HL-60 (cell line): ENCODE measurements at regions not wholly inside any gene's neighbourhood (a gene's known extent, or its start where the extent isn't known, plus 50 kb on each side); places are given as distances from the start of the nearest gene placed in this dataset.

Source experiments
- POLR2AphosphoS5 ChIP-seq: IDR thresholded peaks from 2 replicates; pipeline ENCODE4 v1.6.1; 2012; ENCODE audit warnings: low read depth
- TF ChIP-seq, protein P1 (sequence below): IDR thresholded peaks from one replicate; pipeline ENCODE4 v1.5.1; 2011; ENCODE audit warnings: low read length, control low read depth, inconsistent platforms; ENCODE audit not compliant: insufficient read depth

DNA sequence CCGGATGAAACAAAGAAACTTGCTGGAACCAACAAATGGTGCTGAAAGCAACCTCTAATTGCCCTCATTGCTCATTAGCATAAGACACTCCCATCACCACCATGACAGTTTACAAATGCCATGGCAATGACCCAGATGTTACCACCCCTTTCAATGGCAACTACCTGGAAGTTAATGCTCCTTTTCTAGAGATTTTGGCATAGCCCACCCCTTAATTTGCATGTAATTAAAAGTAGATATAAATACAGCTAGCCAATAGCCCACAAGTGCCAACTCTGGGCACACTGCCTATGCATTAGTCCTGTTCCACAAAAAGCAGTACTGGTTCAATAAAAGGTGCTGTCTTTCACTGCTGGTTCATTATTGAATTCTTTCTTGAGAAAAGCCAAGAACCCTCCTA, 410.3 kb upstream of the PPP1R2C start:
- TF ChIP-seq, protein P1, sequence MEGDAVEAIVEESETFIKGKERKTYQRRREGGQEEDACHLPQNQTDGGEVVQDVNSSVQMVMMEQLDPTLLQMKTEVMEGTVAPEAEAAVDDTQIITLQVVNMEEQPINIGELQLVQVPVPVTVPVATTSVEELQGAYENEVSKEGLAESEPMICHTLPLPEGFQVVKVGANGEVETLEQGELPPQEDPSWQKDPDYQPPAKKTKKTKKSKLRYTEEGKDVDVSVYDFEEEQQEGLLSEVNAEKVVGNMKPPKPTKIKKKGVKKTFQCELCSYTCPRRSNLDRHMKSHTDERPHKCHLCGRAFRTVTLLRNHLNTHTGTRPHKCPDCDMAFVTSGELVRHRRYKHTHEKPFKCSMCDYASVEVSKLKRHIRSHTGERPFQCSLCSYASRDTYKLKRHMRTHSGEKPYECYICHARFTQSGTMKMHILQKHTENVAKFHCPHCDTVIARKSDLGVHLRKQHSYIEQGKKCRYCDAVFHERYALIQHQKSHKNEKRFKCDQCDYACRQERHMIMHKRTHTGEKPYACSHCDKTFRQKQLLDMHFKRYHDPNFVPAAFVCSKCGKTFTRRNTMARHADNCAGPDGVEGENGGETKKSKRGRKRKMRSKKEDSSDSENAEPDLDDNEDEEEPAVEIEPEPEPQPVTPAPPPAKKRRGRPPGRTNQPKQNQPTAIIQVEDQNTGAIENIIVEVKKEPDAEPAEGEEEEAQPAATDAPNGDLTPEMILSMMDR, result no peak
- no peak for TF ChIP-seq POLR2AphosphoS5
